H9 (cell line): ENCODE measurements at regions not wholly inside any gene's neighbourhood (a gene's known extent, or its start where the extent isn't known, plus 50 kb on each side); places are given as distances from the start of the nearest gene placed in this dataset.
A peak's percentile ranks its signal among the peaks of the same experiment; 100 is the strongest.

ENCODE experiments used
- DNase-seq: peaks from one replicate; pipeline ENCODE4 v3.0.0-alpha.2; 2017
- H2AFZ ChIP-seq: one replicate; pipeline ENCODE4 v1.6.1; 2013; ENCODE audit warnings: mild to moderate bottlenecking, low read length, control low read depth, moderate library complexity
- H2AK5ac ChIP-seq: 2 replicates; pipeline ENCODE4 v1.6.1; 2013; ENCODE audit warnings: low read length, control low read depth, mixed read lengths; ENCODE audit not compliant: insufficient read length
- H2BK120ac ChIP-seq: one replicate; pipeline ENCODE4 v1.6.1; 2013; ENCODE audit warnings: low read depth, mild to moderate bottlenecking, low read length, control low read depth, inconsistent platforms; ENCODE audit not compliant: poor library complexity, severe bottlenecking
- H2BK12ac ChIP-seq: 2 replicates; pipeline ENCODE4 v1.6.1; 2013; ENCODE audit warnings: low read length, control low read depth, mixed read lengths, low read depth; ENCODE audit not compliant: insufficient read length
- H2BK15ac ChIP-seq: 2 replicates; pipeline ENCODE4 v1.6.1; 2013; ENCODE audit warnings: low read depth, low read length, control low read depth
- H2BK20ac ChIP-seq: one replicate; pipeline ENCODE4 v1.6.1; 2013; ENCODE audit warnings: low read depth, mild to moderate bottlenecking, low read length, control low read depth, inconsistent platforms; ENCODE audit not compliant: poor library complexity, severe bottlenecking
- H2BK5ac ChIP-seq: 2 replicates; pipeline ENCODE4 v1.6.1; 2013; ENCODE audit warnings: low read length, control low read depth, mixed read lengths; ENCODE audit not compliant: insufficient read length
- H3K14ac ChIP-seq: 2 replicates; pipeline ENCODE4 v1.6.1; 2013; ENCODE audit warnings: low read length, control low read depth; ENCODE audit not compliant: insufficient read depth
- H3K18ac ChIP-seq: 2 replicates; pipeline ENCODE4 v1.6.1; 2013; ENCODE audit warnings: low read depth, mild to moderate bottlenecking, mixed read lengths, low read length, control low read depth; ENCODE audit not compliant: insufficient read length
- H3K23ac ChIP-seq: 2 replicates; pipeline ENCODE4 v1.6.1; 2013; ENCODE audit warnings: low read length, control low read depth, mixed read lengths, low read depth; ENCODE audit not compliant: insufficient read length
- H3K23me2 ChIP-seq: 2 replicates; pipeline ENCODE4 v1.6.1; 2013; ENCODE audit warnings: low read depth, mild to moderate bottlenecking, mixed read lengths, low read length, control low read depth; ENCODE audit not compliant: insufficient read length, poor library complexity, severe bottlenecking
- H3K27ac ChIP-seq: 2 replicates; pipeline ENCODE4 v1.5.1; 2013; ENCODE audit warnings: low read length, control low read depth, mixed read lengths, low read depth; ENCODE audit not compliant: insufficient read length
- H3K27me3 ChIP-seq: 2 replicates; pipeline ENCODE4 v1.6.1; 2013; ENCODE audit warnings: low read length, control low read depth, inconsistent platforms; ENCODE audit not compliant: insufficient read depth
- H3K4ac ChIP-seq: 2 replicates; pipeline ENCODE4 v1.6.1; 2013; ENCODE audit warnings: low read depth, mild to moderate bottlenecking, control low read depth, inconsistent platforms, low read length, moderate library complexity
- H3K4me1 ChIP-seq: 2 replicates; pipeline ENCODE4 v1.6.1; 2013; ENCODE audit warnings: low read length, control low read depth, inconsistent platforms; ENCODE audit not compliant: insufficient read depth
- H3K4me2 ChIP-seq: 2 replicates; pipeline ENCODE4 v1.6.1; 2013; ENCODE audit warnings: low read length, control low read depth, mixed read lengths; ENCODE audit not compliant: insufficient read length, insufficient read depth
- H3K56ac ChIP-seq: 2 replicates; pipeline ENCODE4 v1.6.1; 2013; ENCODE audit warnings: low read depth, mild to moderate bottlenecking, mixed read lengths, low read length, control low read depth; ENCODE audit not compliant: insufficient read length
- H3K79me1 ChIP-seq: 2 replicates; pipeline ENCODE4 v1.6.1; 2013; ENCODE audit warnings: low read depth, mild to moderate bottlenecking, moderate library complexity, low read length, control low read depth, inconsistent platforms; ENCODE audit not compliant: insufficient read depth, poor library complexity, severe bottlenecking
- H3K79me2 ChIP-seq: 2 replicates; pipeline ENCODE4 v1.6.1; 2013; ENCODE audit warnings: low read length, control low read depth, inconsistent platforms; ENCODE audit not compliant: insufficient read depth
- H3K9ac ChIP-seq: 2 replicates; pipeline ENCODE4 v1.6.1; 2013; ENCODE audit warnings: low read length, control low read depth, mixed read lengths; ENCODE audit not compliant: insufficient read length; ENCODE audit errors: extremely low read depth
- H3K9me3 ChIP-seq: one replicate; pipeline ENCODE4 v1.6.1; 2013; ENCODE audit warnings: low read depth, low read length, inconsistent platforms; ENCODE audit not compliant: control insufficient read depth
- H3T11ph ChIP-seq: one replicate; pipeline ENCODE4 v1.6.1; 2013; ENCODE audit warnings: mild to moderate bottlenecking, low read length, control low read depth, inconsistent platforms
- H4K20me1 ChIP-seq: one replicate; pipeline ENCODE4 v1.6.1; 2013; ENCODE audit not compliant: control insufficient read depth, insufficient read length, insufficient read depth
- H4K5ac ChIP-seq: 2 replicates; pipeline ENCODE4 v1.6.1; 2013; ENCODE audit warnings: low read depth, mild to moderate bottlenecking, mixed read lengths, low read length, control low read depth; ENCODE audit not compliant: insufficient read length
- H4K8ac ChIP-seq: replicated peaks from 2 replicates; pipeline ENCODE4 v1.6.1; 2013; ENCODE audit warnings: low read length, control low read depth, mixed read lengths, low read depth; ENCODE audit not compliant: insufficient read length
- H4K91ac ChIP-seq: 2 replicates; pipeline ENCODE4 v1.6.1; 2013; ENCODE audit warnings: low read depth, mild to moderate bottlenecking, moderate library complexity, mixed read lengths, low read length, control low read depth; ENCODE audit not compliant: insufficient read length
- H3K27ac Mint-ChIP-seq, 3 experiments: 2 replicates in 2 of 3; 3 replicates in 1 of 3; pipeline ENCODE4 v1.8.0; 2020 to 2021; ENCODE audit warnings: mixed read lengths in 3 of 3, mild to moderate bottlenecking in 1 of 3, moderate library complexity in 1 of 3
- H3K27me3 Mint-ChIP-seq: 2 replicates; pipeline ENCODE4 v1.8.0; 2021; ENCODE audit warnings: low read depth, mild to moderate bottlenecking, moderate library complexity, mixed read lengths
- H3K36me3 Mint-ChIP-seq, 3 experiments: 2 replicates in 2 of 3; 3 replicates in 1 of 3; pipeline ENCODE4 v1.8.0; 2020 to 2021; ENCODE audit warnings: low read depth in 3 of 3, mixed read lengths in 3 of 3; ENCODE audit not compliant: insufficient read depth in 1 of 3
- H3K4me1 Mint-ChIP-seq, 2 experiments: 2 replicates each; pipeline ENCODE4 v1.8.0; 2020; ENCODE audit warnings: mixed read lengths in 2 of 2
- H3K4me3 Mint-ChIP-seq, 2 experiments: 2 replicates in 1 of 2; 3 replicates in 1 of 2; pipeline ENCODE4 v1.8.0; 2020 to 2021; ENCODE audit warnings: mild to moderate bottlenecking in 2 of 2, mixed read lengths in 2 of 2, moderate library complexity in 1 of 2
- H3K9me3 Mint-ChIP-seq, 2 experiments: 2 replicates in 1 of 2; 3 replicates in 1 of 2; pipeline ENCODE4 v1.8.0; 2020; ENCODE audit warnings: mild to moderate bottlenecking in 2 of 2, mixed read lengths in 2 of 2, moderate library complexity in 1 of 2
- WGBS: extraction: QIAGEN DNeasy Blood & Tissue Kit; methylation state at CpG from one replicate; pipeline ENCODE4 v1.1.7; 2013; ENCODE audit warnings: missing lambda C conversion rate, low lambda C conversion rate, mixed read lengths; ENCODE audit not compliant: insufficient read length; ENCODE audit errors: extremely low coverage; 5-methylcytosine and 5-hydroxymethylcytosine counted together
- TF ChIP-seq, protein P1 (sequence below): fragments of 200-600 bp; sonication (generic); conservative IDR thresholded peaks from 3 replicates; pipeline ENCODE4 v1.8.0; 2021; ENCODE audit warnings: antibody characterized with exemption, mild to moderate bottlenecking

GRCh38 chr12:41932470-41932991 is 212.1 kb downstream of the GXYLT1 start:
- no peak overlapping the region for H3K23ac ChIP-seq
- H3K23me2 ChIP-seq = peaks cover 4% of the 10 kb centered on the region
- TF ChIP-seq, protein P1, sequence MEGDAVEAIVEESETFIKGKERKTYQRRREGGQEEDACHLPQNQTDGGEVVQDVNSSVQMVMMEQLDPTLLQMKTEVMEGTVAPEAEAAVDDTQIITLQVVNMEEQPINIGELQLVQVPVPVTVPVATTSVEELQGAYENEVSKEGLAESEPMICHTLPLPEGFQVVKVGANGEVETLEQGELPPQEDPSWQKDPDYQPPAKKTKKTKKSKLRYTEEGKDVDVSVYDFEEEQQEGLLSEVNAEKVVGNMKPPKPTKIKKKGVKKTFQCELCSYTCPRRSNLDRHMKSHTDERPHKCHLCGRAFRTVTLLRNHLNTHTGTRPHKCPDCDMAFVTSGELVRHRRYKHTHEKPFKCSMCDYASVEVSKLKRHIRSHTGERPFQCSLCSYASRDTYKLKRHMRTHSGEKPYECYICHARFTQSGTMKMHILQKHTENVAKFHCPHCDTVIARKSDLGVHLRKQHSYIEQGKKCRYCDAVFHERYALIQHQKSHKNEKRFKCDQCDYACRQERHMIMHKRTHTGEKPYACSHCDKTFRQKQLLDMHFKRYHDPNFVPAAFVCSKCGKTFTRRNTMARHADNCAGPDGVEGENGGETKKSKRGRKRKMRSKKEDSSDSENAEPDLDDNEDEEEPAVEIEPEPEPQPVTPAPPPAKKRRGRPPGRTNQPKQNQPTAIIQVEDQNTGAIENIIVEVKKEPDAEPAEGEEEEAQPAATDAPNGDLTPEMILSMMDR = peak; percentile 27; the same call in 2 of the 3 replicates
- H3K79me1 ChIP-seq = no peaks in the 10 kb centered on the region
- no peaks in the 10 kb centered on the region for H3K9me3 ChIP-seq
- no peak overlapping the region for H2BK20ac ChIP-seq
- H3K9me3 Mint-ChIP-seq = peaks cover 12 to 16% of the 10 kb centered on the region in 2 experiments
- no peak overlapping the region for H2BK120ac ChIP-seq
- H3K56ac ChIP-seq = no peak overlapping the region
- H3K4me2 ChIP-seq = peak overlapping the region; percentile 79
- no peak overlapping the region for H3T11ph ChIP-seq
- no peak overlapping the region for H2AFZ ChIP-seq
- peak overlapping the region; percentile 68 to 76 for H3K4me3 Mint-ChIP-seq
- H4K8ac ChIP-seq = no peak overlapping the region
- H2AK5ac ChIP-seq = no peak overlapping the region
- peak; percentile 77 for DNase-seq
- H4K5ac ChIP-seq = no peak overlapping the region
- no peak overlapping the region for H3K27ac ChIP-seq
- no peak overlapping the region for H2BK5ac ChIP-seq
- H3K27me3 Mint-ChIP-seq = peaks cover 83% of the 10 kb centered on the region
- no peak overlapping the region for H4K91ac ChIP-seq
- peaks cover 0 to 5% (median 5%) of the 10 kb centered on the region in 3 experiments; a peak in 4 of 7 replicates for H3K36me3 Mint-ChIP-seq
- no peak overlapping the region for H2BK12ac ChIP-seq
- no peak overlapping the region for H3K9ac ChIP-seq
- no CpG with 5 or more reads among the region's 35 CpGs for WGBS
- H3K4me1 ChIP-seq = no peaks in the 10 kb centered on the region; the same call in 1 of the 2 replicates
- H3K27ac Mint-ChIP-seq = peak overlapping the region in 2 of 3 experiments; percentile 54 to 72; a peak in 4 of 7 replicates
- no peaks in the 10 kb centered on the region for H4K20me1 ChIP-seq
- H3K14ac ChIP-seq = 0 out of 2 replicates have a peak overlapping the region, but pooled peaks have one; percentile 34
- H2BK15ac ChIP-seq = no peak overlapping the region
- no peaks in the 10 kb centered on the region for H3K79me2 ChIP-seq
- H3K27me3 ChIP-seq = peaks cover 26% of the 10 kb centered on the region; the same call in 1 of the 2 replicates
- peaks cover 16 to 21% of the 10 kb centered on the region in 2 experiments for H3K4me1 Mint-ChIP-seq
- H3K4ac ChIP-seq = no peak overlapping the region
- H3K18ac ChIP-seq = no peak overlapping the region
